T-helper 1 cell (primary cell): ENCODE measurements at regions not wholly inside any gene's neighbourhood (a gene's known extent, or its start where the extent isn't known, plus 50 kb on each side); places are given as distances from the start of the nearest gene placed in this dataset.

ENCODE experiments used
- DNase-seq, 5 donors: peaks; one replicate each; pipeline ENCODE4 v3.0.0-alpha.2; 2012 to 2020

- no peak for DNase-seq
Observed at GRCh38 chr13:59587971-59588716, 575.6 kb downstream of the DIAPH3 start.

DNA sequence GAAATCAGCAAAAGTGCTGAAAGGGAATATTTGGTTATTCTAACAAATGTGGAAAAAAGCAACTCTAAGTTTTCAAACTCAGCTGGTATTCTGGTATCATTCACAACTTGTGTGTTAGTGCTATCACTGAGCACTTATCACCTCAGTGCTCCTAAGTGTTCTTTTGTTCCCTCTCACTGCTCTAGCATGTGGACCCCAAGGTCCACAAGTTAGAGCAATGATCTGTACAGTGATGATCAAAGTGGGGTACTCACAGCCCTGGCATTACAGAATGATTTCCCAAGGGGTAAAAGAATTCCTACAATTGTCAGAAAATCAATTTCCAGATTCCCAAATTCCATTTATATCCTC, 575.0 kb downstream of the DIAPH3 start:
- no peak for DNase-seq

DNA sequence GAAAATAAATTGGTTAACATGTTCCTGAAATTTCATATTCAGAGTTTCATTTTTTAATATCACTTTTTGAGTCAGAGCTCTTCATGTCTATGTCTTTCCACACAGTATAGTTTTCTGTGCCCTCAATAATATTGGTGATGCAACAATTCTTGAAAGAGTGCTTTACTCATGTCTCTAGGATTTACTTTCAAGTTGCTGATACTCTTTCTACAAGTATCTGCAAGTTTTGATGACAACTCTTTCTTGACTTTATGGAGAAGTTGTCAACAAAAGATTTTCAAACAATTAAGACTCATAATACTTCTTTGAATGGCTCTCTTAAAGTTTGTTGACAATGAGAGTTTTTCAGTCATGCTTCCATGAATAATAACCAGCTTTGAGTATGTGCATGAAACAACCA, 561.7 kb downstream of the DIAPH3 start:
- DNase-seq: no peak

- DNase-seq: no peak
Observed at GRCh38 chr13:59603646-59604045, 560.1 kb downstream of the DIAPH3 start.

- no peak for DNase-seq
Observed at GRCh38 chr13:59607172-59607571, 556.6 kb downstream of the DIAPH3 start.

DNA sequence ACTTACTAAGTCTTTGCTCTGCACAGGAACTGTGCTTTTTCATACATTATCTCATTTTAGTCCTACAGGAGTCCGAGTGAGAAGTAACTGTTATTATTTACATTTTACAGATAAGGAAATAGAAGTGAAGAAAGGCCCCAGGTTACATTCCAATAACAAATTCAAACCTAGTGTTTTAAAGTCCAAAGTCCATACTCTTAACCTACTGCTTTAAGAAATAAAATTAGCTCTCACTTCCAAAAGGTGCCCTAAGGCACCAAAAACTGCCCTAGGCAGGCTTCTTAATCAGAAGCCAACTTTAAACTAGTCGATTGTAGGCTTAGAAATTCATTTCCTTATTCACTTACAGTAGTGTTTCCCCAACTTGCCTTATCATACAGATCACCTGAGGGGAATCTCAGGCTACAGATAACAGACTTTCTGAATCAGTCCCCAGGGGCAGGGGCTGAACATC, 555.9 kb downstream of the DIAPH3 start:
- no peak for DNase-seq

DNA sequence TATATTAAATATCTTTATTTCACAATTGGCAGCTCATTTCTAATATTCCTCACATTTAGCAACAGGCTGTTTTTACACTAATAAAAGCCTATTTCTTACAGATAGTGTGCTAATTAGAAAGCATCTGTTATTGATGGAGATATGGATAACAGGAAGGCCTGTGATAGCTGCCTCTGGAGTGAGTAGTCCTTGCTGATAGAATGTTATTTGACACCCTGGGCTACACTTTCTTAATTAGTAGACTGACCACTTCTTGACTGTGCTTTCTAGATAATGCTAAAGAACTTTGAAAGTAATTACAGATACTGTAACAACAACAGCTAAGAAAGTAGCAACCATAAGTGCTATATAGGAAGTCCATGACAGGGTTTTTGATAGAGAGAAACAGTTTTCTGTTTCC, 554.3 kb downstream of the DIAPH3 start:
- no peak for DNase-seq
